ENCODE measurements at regions not wholly inside any gene's neighbourhood (a gene's known extent, or its start where the extent isn't known, plus 50 kb on each side); places are given as distances from the start of the nearest gene placed in this dataset.

- Histone ChIP-seq H3K4me2 (ENCODE audit: low read length) (no peak overlapping the region), H3K79me2 (ENCODE audit: insufficient read depth, low read length) (no peaks in the 10 kb centered on the region), H3K27ac (ENCODE audit: low read depth, low read length) (no peak overlapping the region), H3K36me3 (ENCODE audit: control insufficient read depth in 1 of 2, insufficient read depth in 2 of 2, low read length in 2 of 2) (no peaks in the 10 kb centered on the region), H3K9ac (ENCODE audit: low read length) (no peak overlapping the region), H2AFZ (ENCODE audit: low read depth, low read length, poor library complexity, severe bottlenecking) (no peak overlapping the region), H3K27me3 (ENCODE audit: insufficient read depth, low read length) (no peaks in the 10 kb centered on the region), H4K20me1 (ENCODE audit: insufficient read depth) (no peaks in the 10 kb centered on the region), H3K4me3 (replicated peaks in 1 of 2; ENCODE audit: low read depth in 1 of 2, low read length in 2 of 2) (no peak overlapping the region), H3K9me3 (ENCODE audit: control insufficient read depth in 1 of 2, insufficient read depth in 1 of 2, low read depth in 1 of 2, low read length in 2 of 2) (no peaks in the 10 kb centered on the region), H3K4me1 (ENCODE audit: control insufficient read depth in 1 of 2, insufficient read depth in 2 of 2, low read length in 2 of 2) (no peaks in the 10 kb centered on the region), H3K9me2 (ENCODE audit: insufficient read depth) (no peaks in the 10 kb centered on the region)
- DNase-seq (ENCODE audit: low read depth, low spot score): no peak
- ChIA-PET RAD21 (ENCODE audit: low non-redundant PET in 1 of 2, low total read pairs in 2 of 2, uncharacterized antibody in 2 of 2, unreplicated experiment in 2 of 2) (no interaction called here), CTCF (no interaction called here), POLR2A (no interaction called here)
- no peak for TF ChIP-seq SP1 (IDR thresholded peaks at IDR 0.05; ENCODE audit: low read depth)
- TF ChIP-seq JUND (IDR thresholded peaks at IDR 0.05): no peak
- no peak for TF ChIP-seq CTCF (IDR thresholded peaks at IDR 0.05 in 2 of 3, conservative IDR thresholded peaks at IDR 0.05 in 1 of 3; ENCODE audit: borderline replicate concordance in 1 of 3, insufficient read depth in 1 of 3, low read depth in 2 of 3, low read length in 2 of 3)
- TF ChIP-seq, protein P1, sequence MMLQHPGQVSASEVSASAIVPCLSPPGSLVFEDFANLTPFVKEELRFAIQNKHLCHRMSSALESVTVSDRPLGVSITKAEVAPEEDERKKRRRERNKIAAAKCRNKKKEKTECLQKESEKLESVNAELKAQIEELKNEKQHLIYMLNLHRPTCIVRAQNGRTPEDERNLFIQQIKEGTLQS (IDR thresholded peaks at IDR 0.05): no peak
- TF ChIP-seq CEBPB (IDR thresholded peaks at IDR 0.05; ENCODE audit: low read depth): no peak
- no peak for TF ChIP-seq SIN3A (IDR thresholded peaks at IDR 0.05; ENCODE audit: low read depth)
- TF ChIP-seq, protein P2, sequence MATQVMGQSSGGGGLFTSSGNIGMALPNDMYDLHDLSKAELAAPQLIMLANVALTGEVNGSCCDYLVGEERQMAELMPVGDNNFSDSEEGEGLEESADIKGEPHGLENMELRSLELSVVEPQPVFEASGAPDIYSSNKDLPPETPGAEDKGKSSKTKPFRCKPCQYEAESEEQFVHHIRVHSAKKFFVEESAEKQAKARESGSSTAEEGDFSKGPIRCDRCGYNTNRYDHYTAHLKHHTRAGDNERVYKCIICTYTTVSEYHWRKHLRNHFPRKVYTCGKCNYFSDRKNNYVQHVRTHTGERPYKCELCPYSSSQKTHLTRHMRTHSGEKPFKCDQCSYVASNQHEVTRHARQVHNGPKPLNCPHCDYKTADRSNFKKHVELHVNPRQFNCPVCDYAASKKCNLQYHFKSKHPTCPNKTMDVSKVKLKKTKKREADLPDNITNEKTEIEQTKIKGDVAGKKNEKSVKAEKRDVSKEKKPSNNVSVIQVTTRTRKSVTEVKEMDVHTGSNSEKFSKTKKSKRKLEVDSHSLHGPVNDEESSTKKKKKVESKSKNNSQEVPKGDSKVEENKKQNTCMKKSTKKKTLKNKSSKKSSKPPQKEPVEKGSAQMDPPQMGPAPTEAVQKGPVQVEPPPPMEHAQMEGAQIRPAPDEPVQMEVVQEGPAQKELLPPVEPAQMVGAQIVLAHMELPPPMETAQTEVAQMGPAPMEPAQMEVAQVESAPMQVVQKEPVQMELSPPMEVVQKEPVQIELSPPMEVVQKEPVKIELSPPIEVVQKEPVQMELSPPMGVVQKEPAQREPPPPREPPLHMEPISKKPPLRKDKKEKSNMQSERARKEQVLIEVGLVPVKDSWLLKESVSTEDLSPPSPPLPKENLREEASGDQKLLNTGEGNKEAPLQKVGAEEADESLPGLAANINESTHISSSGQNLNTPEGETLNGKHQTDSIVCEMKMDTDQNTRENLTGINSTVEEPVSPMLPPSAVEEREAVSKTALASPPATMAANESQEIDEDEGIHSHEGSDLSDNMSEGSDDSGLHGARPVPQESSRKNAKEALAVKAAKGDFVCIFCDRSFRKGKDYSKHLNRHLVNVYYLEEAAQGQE (IDR thresholded peaks at IDR 0.05; ENCODE audit: low read depth): no peak
- no peak for TF ChIP-seq TCF7L2 (IDR thresholded peaks at IDR 0.05; ENCODE audit: borderline replicate concordance, extremely low read depth, insufficient read depth, insufficient read length)
- BruUV-seq (replicated peaks): no TSS peak
- ATAC-seq: no peak
- intact Hi-C loops (cut with micrococcal nuclease): no loop called here
These were observed 466.4 kb upstream of the CWC22 start for GRCh38 chr2:180473456-180473855.
